K562 (cell line): ENCODE measurements at regions not wholly inside any gene's neighbourhood (a gene's known extent, or its start where the extent isn't known, plus 50 kb on each side); places are given as distances from the start of the nearest gene placed in this dataset.

ENCODE experiments used
- ATF7 ChIP-seq: fragments of 450-650 bp; IDR thresholded peaks from 2 replicates; pipeline ENCODE4 v1.7.1; 2014; ENCODE audit warnings: mild to moderate bottlenecking, moderate library complexity
- MTA1 ChIP-seq: fragments of 450-650 bp; IDR thresholded peaks from 2 replicates; pipeline ENCODE4 v1.6.1; 2017; ENCODE audit warnings: borderline replicate concordance
- SMARCA4 ChIP-seq: fragments of 450-650 bp; IDR thresholded peaks from 2 replicates; pipeline ENCODE4 v1.6.1; 2016
- TF ChIP-seq, protein P1 (sequence below): fragments of 450-650 bp; IDR thresholded peaks from 2 replicates; pipeline ENCODE4 v1.6.1; 2016; ENCODE audit warnings: low read depth
- TF ChIP-seq, protein P2 (sequence below), 2 experiments: fragments of 450-650 bp; IDR thresholded peaks; 2 replicates each; pipeline ENCODE4 v1.6.1; 2018; ENCODE audit warnings: mild to moderate bottlenecking in 2 of 2, low read depth in 1 of 2; ENCODE audit not compliant: partially characterized antibody in 2 of 2
- TF ChIP-seq, protein P3 (sequence below), 2 experiments: fragments of 450-650 bp; IDR thresholded peaks; 2 replicates each; pipeline ENCODE4 v1.6.1; 2016; ENCODE audit warnings: mild to moderate bottlenecking in 2 of 2, borderline replicate concordance in 1 of 2, low read depth in 1 of 2, moderate library complexity in 1 of 2

DNA sequence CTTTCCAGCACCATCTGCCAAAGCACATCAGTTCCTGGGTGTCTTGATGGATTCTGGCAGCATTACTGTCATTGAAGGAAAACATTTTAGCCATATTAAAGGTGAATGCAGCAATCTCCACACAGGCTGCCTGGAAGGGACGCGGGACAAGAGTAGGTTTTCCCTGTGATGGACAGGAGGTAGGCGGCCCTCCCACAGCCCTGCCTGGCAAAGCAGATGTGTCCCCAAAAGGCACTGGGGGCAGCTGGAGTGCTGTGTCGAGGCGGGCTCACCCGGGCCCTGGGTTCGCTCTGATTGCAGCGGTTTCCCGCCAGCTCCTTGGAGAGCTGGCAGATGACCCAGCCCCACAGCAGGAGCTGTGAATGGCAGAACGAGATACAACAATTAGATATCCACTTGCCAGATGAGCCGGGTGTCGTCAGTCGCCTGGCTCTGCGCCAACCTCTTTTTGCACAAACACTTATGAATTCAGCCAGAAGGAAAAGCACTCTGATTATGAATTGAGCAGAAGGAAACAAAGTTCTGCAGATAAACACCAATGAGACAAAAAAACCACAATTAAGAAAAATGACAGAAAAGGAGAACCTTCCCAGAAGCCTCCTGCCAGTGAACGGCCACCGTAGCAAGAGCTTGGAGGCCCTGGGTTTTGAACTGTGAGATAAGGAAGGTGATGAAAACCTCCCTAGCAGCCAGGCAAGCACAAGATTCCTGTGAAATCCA lies 64.9 kb upstream of the ZNF195 start (continued):
- TF ChIP-seq, protein P1, sequence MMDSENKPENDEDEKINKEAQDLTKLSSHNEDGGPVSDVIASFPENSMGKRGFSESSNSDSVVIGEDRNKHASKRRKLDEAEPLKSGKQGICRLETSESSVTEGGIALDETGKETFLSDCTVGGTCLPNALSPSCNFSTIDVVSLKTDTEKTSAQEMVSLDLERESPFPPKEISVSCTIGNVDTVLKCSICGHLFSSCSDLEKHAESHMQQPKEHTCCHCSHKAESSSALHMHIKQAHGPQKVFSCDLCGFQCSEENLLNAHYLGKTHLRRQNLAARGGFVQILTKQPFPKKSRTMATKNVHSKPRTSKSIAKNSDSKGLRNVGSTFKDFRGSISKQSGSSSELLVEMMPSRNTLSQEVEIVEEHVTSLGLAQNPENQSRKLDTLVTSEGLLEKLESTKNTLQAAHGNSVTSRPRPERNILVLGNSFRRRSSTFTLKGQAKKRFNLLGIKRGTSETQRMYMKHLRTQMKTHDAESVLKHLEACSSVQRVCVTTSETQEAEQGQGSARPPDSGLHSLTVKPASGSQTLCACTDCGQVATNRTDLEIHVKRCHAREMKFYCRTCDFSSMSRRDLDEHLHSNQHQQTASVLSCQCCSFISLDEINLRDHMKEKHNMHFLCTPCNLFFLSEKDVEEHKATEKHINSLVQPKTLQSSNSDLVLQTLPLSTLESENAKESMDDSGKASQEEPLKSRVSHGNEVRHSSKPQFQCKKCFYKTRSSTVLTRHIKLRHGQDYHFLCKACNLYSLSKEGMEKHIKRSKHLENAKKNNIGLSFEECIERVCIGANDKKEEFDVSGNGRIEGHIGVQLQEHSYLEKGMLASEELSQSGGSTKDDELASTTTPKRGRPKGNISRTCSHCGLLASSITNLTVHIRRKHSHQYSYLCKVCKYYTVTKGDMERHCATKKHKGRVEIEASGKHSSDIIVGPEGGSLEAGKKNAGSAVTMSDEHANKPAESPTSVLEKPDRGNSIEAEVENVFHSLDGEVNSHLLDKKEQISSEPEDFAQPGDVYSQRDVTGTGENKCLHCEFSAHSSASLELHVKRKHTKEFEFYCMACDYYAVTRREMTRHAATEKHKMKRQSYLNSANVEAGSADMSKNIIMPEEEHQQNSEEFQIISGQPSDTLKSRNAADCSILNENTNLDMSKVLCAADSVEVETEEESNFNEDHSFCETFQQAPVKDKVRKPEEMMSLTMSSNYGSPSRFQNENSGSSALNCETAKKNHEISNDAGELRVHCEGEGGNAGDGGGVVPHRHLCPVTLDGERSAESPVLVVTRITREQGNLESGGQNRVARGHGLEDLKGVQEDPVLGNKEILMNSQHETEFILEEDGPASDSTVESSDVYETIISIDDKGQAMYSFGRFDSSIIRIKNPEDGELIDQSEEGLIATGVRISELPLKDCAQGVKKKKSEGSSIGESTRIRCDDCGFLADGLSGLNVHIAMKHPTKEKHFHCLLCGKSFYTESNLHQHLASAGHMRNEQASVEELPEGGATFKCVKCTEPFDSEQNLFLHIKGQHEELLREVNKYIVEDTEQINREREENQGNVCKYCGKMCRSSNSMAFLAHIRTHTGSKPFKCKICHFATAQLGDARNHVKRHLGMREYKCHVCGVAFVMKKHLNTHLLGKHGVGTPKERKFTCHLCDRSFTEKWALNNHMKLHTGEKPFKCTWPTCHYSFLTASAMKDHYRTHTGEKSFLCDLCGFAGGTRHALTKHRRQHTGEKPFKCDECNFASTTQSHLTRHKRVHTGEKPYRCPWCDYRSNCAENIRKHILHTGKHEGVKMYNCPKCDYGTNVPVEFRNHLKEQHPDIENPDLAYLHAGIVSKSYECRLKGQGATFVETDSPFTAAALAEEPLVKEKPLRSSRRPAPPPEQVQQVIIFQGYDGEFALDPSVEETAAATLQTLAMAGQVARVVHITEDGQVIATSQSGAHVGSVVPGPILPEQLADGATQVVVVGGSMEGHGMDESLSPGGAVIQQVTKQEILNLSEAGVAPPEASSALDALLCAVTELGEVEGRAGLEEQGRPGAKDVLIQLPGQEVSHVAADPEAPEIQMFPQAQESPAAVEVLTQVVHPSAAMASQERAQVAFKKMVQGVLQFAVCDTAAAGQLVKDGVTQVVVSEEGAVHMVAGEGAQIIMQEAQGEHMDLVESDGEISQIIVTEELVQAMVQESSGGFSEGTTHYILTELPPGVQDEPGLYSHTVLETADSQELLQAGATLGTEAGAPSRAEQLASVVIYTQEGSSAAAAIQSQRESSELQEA = peak; percentile 83
- TF ChIP-seq MTA1 (peak; percentile 40; the same call in 1 of the 2 replicates), ATF7 (peak; percentile 83), SMARCA4 (peak; percentile 81)
- TF ChIP-seq, protein P2, sequence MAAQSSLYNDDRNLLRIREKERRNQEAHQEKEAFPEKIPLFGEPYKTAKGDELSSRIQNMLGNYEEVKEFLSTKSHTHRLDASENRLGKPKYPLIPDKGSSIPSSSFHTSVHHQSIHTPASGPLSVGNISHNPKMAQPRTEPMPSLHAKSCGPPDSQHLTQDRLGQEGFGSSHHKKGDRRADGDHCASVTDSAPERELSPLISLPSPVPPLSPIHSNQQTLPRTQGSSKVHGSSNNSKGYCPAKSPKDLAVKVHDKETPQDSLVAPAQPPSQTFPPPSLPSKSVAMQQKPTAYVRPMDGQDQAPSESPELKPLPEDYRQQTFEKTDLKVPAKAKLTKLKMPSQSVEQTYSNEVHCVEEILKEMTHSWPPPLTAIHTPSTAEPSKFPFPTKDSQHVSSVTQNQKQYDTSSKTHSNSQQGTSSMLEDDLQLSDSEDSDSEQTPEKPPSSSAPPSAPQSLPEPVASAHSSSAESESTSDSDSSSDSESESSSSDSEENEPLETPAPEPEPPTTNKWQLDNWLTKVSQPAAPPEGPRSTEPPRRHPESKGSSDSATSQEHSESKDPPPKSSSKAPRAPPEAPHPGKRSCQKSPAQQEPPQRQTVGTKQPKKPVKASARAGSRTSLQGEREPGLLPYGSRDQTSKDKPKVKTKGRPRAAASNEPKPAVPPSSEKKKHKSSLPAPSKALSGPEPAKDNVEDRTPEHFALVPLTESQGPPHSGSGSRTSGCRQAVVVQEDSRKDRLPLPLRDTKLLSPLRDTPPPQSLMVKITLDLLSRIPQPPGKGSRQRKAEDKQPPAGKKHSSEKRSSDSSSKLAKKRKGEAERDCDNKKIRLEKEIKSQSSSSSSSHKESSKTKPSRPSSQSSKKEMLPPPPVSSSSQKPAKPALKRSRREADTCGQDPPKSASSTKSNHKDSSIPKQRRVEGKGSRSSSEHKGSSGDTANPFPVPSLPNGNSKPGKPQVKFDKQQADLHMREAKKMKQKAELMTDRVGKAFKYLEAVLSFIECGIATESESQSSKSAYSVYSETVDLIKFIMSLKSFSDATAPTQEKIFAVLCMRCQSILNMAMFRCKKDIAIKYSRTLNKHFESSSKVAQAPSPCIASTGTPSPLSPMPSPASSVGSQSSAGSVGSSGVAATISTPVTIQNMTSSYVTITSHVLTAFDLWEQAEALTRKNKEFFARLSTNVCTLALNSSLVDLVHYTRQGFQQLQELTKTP (IDR thresholded peaks at IDR 0.05; ENCODE audit: low read depth in 1 of 2, partially characterized antibody in 2 of 2) = peak in 1 of 2 experiments; percentile 54
- TF ChIP-seq, protein P3, sequence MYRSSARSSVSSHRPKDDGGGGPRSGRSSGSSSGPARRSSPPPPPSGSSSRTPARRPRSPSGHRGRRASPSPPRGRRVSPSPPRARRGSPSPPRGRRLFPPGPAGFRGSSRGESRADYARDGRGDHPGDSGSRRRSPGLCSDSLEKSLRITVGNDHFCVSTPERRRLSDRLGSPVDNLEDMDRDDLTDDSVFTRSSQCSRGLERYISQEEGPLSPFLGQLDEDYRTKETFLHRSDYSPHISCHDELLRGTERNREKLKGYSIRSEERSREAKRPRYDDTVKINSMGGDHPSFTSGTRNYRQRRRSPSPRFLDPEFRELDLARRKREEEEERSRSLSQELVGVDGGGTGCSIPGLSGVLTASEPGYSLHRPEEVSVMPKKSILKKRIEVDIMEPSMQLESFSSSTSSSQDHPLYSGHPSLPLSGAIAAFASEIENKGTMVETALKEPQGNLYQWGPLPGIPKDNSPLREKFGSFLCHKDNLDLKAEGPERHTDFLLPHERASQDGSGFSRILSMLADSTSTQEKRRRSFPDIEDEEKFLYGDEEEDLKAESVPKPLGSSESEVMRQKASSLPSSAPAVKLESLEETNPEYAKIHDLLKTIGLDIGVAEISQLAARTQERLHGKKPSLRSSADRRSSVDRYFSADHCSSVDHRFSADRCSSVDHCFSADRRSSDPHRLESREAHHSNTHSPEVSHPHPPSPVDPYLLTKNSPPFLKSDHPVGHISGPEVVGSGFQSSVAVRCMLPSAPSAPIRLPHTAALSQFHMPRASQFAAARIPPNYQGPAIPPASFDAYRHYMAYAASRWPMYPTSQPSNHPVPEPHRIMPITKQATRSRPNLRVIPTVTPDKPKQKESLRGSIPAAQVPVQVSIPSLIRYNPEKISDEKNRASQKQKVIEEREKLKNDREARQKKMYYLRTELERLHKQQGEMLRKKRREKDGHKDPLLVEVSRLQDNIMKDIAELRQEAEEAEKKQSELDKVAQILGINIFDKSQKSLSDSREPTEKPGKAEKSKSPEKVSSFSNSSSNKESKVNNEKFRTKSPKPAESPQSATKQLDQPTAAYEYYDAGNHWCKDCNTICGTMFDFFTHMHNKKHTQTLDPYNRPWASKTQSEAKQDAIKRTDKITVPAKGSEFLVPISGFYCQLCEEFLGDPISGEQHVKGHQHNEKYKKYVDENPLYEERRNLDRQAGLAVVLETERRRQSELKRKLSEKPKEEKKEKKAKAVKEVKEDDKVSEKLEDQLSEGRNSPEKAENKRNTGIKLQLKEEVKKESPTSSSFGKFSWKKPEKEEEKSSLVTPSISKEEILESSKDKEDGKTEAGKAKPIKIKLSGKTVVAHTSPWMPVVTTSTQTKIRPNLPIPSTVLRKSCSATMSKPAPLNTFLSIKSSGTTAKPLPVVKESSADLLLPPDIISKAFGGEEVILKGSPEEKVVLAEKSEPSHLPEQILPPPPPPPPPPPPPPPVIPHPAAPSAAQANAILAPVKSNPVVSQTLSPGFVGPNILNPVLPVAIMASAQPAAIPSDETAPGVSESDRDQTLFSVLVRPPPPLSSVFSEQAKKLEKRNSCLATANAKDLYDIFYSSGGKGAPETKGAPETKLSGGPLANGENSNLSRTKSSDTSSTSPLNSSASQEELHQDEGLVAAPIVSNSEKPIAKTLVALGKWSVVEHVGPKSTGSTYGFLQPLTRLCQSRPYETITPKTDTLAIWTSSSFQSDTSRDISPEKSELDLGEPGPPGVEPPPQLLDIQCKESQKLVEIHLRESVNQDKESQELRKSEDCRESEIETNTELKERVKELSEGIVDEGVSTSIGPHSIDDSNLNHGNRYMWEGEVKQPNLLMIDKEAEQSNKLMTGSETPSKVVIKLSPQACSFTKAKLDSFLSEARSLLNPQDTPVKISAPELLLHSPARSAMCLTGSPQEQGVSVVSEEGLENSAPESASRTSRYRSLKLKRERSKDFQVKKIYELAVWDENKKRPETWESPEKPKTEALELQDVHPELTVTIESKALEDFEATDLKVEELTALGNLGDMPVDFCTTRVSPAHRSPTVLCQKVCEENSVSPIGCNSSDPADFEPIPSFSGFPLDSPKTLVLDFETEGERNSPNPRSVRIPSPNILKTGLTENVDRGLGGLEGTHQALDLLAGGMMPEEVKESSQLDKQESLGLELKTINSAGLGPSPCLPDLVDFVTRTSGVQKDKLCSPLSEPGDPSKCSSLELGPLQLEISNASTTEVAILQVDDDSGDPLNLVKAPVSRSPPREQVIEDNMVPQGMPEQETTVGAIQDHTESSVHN (IDR thresholded peaks at IDR 0.05; ENCODE audit: borderline replicate concordance in 1 of 2, low read depth in 1 of 2) = peak in 1 of 2 experiments; percentile 59; a peak in 1 of 4 replicates
